Keratinocyte (primary cell): ENCODE measurements at regions not wholly inside any gene's neighbourhood (a gene's known extent, or its start where the extent isn't known, plus 50 kb on each side); places are given as distances from the start of the nearest gene placed in this dataset.

Experiments
- DNase-seq: peaks from one replicate; pipeline ENCODE4 v3.0.0-alpha.2; 2011; ENCODE audit warnings: low read depth, missing footprints, low spot score
- FAIRE-seq: peaks from 2 replicates; lab custom pipeline; 2011; peaks lifted over from hg19 to GRCh38; lab: Jason Lieb, UNC
- H2AFZ ChIP-seq: 2 replicates; pipeline ENCODE4 v1.6.0; 2012; ENCODE audit warnings: low read length, control low read depth, inconsistent platforms; ENCODE audit not compliant: control insufficient read depth
- H3K27ac ChIP-seq: 2 replicates; pipeline ENCODE4 v1.5.1; 2011; ENCODE audit warnings: low read length; ENCODE audit not compliant: control insufficient read depth, insufficient read depth
- H3K27me3 ChIP-seq: 3 replicates; pipeline ENCODE4 v1.6.0; 2011; ENCODE audit warnings: low read length; ENCODE audit not compliant: control insufficient read depth, insufficient read depth; ENCODE audit errors: extremely low read depth
- H3K36me3 ChIP-seq, 2 experiments: 2 replicates in 1 of 2; 3 replicates in 1 of 2; pipeline ENCODE4 v1.5.1; 2011; ENCODE audit warnings: low read length in 2 of 2, mild to moderate bottlenecking in 1 of 2; ENCODE audit not compliant: control insufficient read depth in 2 of 2, insufficient read depth in 2 of 2; ENCODE audit errors: extremely low read depth in 1 of 2
- H3K4me1 ChIP-seq: 3 replicates; pipeline ENCODE4 v1.5.1; 2011; ENCODE audit warnings: low read length; ENCODE audit not compliant: control insufficient read depth, insufficient read depth; ENCODE audit errors: extremely low read depth
- H3K4me2 ChIP-seq: 3 replicates; pipeline ENCODE4 v1.6.0; 2011; ENCODE audit warnings: low read depth, low read length; ENCODE audit not compliant: control insufficient read depth, insufficient read depth; ENCODE audit errors: extremely low read depth
- H3K4me3 ChIP-seq, 3 experiments: fragments of 200-600 bp in 1 of 3; sonication (generic) in 1 of 3; 2 replicates in 2 of 3; 3 replicates in 1 of 3; pipeline ENCODE4 v1.5.1; 2011 to 2016; ENCODE audit warnings: low read length in 3 of 3, mild to moderate bottlenecking in 3 of 3, control low read depth in 2 of 3, inconsistent platforms in 1 of 3, low read depth in 1 of 3, mixed read lengths in 1 of 3, mixed run types in 1 of 3, moderate library complexity in 1 of 3; ENCODE audit not compliant: control insufficient read depth in 2 of 3, insufficient read depth in 2 of 3; ENCODE audit errors: extremely low read depth in 1 of 3
- H3K79me2 ChIP-seq: 2 replicates; pipeline ENCODE4 v1.6.0; 2012; ENCODE audit warnings: low read length; ENCODE audit not compliant: control insufficient read depth, insufficient read depth
- H3K9ac ChIP-seq: 3 replicates; pipeline ENCODE4 v1.6.0; 2011; ENCODE audit warnings: low read length; ENCODE audit not compliant: control insufficient read depth, insufficient read depth; ENCODE audit errors: extremely low read depth
- H3K9me1 ChIP-seq: 3 replicates; pipeline ENCODE4 v1.6.0; 2011; ENCODE audit warnings: low read length; ENCODE audit not compliant: control insufficient read depth, insufficient read depth; ENCODE audit errors: extremely low read depth
- H3K9me3 ChIP-seq: 2 replicates; pipeline ENCODE4 v1.5.1; 2012; ENCODE audit warnings: low read depth, low read length; ENCODE audit not compliant: control insufficient read depth
- H4K20me1 ChIP-seq: 3 replicates; pipeline ENCODE4 v1.6.0; 2011; ENCODE audit warnings: low read length; ENCODE audit not compliant: control insufficient read depth, insufficient read depth; ENCODE audit errors: extremely low read depth
- CTCF ChIP-seq, 3 experiments: IDR thresholded peaks in 1 of 3; conservative IDR thresholded peaks in 1 of 3; optimal IDR thresholded peaks in 1 of 3; 2 replicates in 2 of 3; 3 replicates in 1 of 3; pipeline versions ENCODE3 to v1.5.1; 2011; ENCODE audit warnings: low read length in 3 of 3, mild to moderate bottlenecking in 3 of 3, moderate library complexity in 2 of 3, control low read depth in 1 of 3, inconsistent platforms in 1 of 3; ENCODE audit not compliant: insufficient read depth in 2 of 3; ENCODE audit errors: extremely low read depth in 1 of 3
- EZH2 ChIP-seq: IDR thresholded peaks from one replicate; pipeline ENCODE4 v1.6.1; 2012; ENCODE audit warnings: inconsistent platforms, mild to moderate bottlenecking, low read length, moderate library complexity
- dilution Hi-C: fragments of 300-500 bp; cut with MboI; formaldehyde crosslinking; loops from one replicate; pipeline ENCODE4 v1.7.0; 2020; ENCODE audit warnings: low sequenced_read_pairs; ENCODE audit not compliant: extremely low pct_ligation_motif_present

DNA sequence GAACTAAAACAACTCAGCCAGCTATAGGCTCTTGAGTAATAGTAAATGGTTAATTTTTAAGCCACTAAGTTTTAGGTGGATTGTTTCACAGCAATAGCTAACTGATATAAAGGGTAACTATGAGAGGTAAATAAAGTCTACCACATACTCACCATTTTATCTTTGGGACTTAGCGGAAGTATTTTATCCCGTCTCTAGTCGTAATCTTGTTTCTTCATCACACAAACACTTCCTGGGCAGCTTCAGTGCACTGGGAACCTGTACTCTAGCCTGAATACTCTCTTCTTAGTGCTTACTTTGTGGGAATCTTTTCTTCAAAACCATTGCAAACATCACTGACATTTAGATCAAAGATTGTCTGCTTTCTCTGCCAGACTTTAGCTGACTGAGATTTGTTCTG is 360.5 kb downstream of the EPHA4 start:
- dilution Hi-C loops = no loop called here
- Histone ChIP-seq H3K4me3 (no peak overlapping the region), H3K27me3 (no peaks in the 10 kb centered on the region), H3K4me1 (no peaks in the 10 kb centered on the region), H3K4me2 (no peak overlapping the region), H3K9me3 (no peaks in the 10 kb centered on the region), H4K20me1 (no peaks in the 10 kb centered on the region), H3K36me3 (no peaks in the 10 kb centered on the region), H3K27ac (no peak overlapping the region), H3K79me2 (no peaks in the 10 kb centered on the region), H3K9me1 (no peaks in the 10 kb centered on the region), H3K9ac (no peak overlapping the region), H2AFZ (no peak overlapping the region)
- TF ChIP-seq CTCF (optimal IDR thresholded peaks at IDR 0.05 in 1 of 3, IDR thresholded peaks at IDR 0.05 in 1 of 3, conservative IDR thresholded peaks at IDR 0.05 in 1 of 3; ENCODE audit: extremely low read depth in 1 of 3, insufficient read depth in 2 of 3, low read length in 3 of 3) = no peak
- no peak for DNase-seq
- no peak for FAIRE-seq

DNA sequence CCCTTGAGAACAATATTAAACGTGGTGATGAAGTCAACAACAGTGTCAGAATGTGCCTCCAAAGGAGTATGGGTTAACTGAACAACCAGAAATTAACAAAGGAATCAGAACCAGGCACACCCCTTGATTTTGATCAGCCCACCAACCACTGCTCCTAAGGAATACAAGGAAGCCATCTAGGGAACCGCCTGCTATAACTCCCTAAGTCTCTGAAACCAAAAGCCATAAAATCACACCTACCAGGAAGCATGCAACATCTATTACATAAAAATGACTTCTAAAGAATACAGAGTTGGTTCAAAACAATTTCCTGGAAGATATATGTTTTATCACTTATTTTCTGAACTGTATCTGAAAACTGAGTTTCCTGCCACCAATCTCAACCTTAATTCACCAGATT is 360.0 kb downstream of the EPHA4 start:
- Histone ChIP-seq H3K36me3 (no peaks in the 10 kb centered on the region), H3K79me2 (no peaks in the 10 kb centered on the region), H3K9me1 (no peaks in the 10 kb centered on the region), H3K27me3 (no peaks in the 10 kb centered on the region), H3K4me2 (no peak overlapping the region), H3K9ac (no peak overlapping the region), H3K4me3 (no peak overlapping the region), H2AFZ (no peak overlapping the region), H3K4me1 (no peaks in the 10 kb centered on the region), H3K27ac (no peak overlapping the region), H3K9me3 (no peaks in the 10 kb centered on the region), H4K20me1 (no peaks in the 10 kb centered on the region)
- DNase-seq (no peak), FAIRE-seq (no peak)
- dilution Hi-C loops = no loop called here
- TF ChIP-seq CTCF (optimal IDR thresholded peaks at IDR 0.05 in 1 of 3, IDR thresholded peaks at IDR 0.05 in 1 of 3, conservative IDR thresholded peaks at IDR 0.05 in 1 of 3; ENCODE audit: extremely low read depth in 1 of 3, insufficient read depth in 2 of 3, low read length in 3 of 3) (no peak), EZH2 (no peak)
